Liver (tissue), 7 donors: ENCODE measurements at regions not wholly inside any gene's neighbourhood (a gene's known extent, or its start where the extent isn't known, plus 50 kb on each side); places are given as distances from the start of the nearest gene placed in this dataset.

Experiments used
- DNase-seq: peaks from one replicate; pipeline ENCODE4 v3.0.0-alpha.2; 2017; ENCODE audit warnings: low spot score
- H3K27ac ChIP-seq, 2 donors: one replicate each; pipeline ENCODE4 v1.7.0; 2013; ENCODE audit warnings: inconsistent platforms in 2 of 2, low read length in 2 of 2, control low read depth in 1 of 2, low read depth in 1 of 2, mild to moderate bottlenecking in 1 of 2
- H3K27me3 ChIP-seq, 4 donors: one replicate each; pipeline versions ENCODE4 v1.6.1 to v1.7.0; 2013; ENCODE audit warnings: low read length in 3 of 4, inconsistent platforms in 1 of 4, mild to moderate bottlenecking in 1 of 4, moderate library complexity in 1 of 4; ENCODE audit not compliant: control insufficient read depth in 4 of 4, insufficient read depth in 4 of 4
- H3K36me3 ChIP-seq, 4 donors: one replicate each; pipeline versions ENCODE4 v1.6.1 to v1.7.0; 2013; ENCODE audit warnings: low read length in 3 of 4, mild to moderate bottlenecking in 3 of 4, low read depth in 1 of 4, moderate library complexity in 1 of 4; ENCODE audit not compliant: control insufficient read depth in 4 of 4, insufficient read depth in 3 of 4
- H3K4me1 ChIP-seq, 4 donors: one replicate each; pipeline versions ENCODE4 v1.6.1 to v1.7.0; 2013; ENCODE audit warnings: low read length in 3 of 4, mild to moderate bottlenecking in 3 of 4, moderate library complexity in 1 of 4; ENCODE audit not compliant: control insufficient read depth in 4 of 4, insufficient read depth in 4 of 4
- H3K4me3 ChIP-seq, 3 donors: one replicate each; pipeline versions ENCODE4 v1.6.1 to v1.7.0; 2013; ENCODE audit warnings: low read length in 3 of 3, control low read depth in 1 of 3, low read depth in 1 of 3, mild to moderate bottlenecking in 1 of 3
- H3K9ac ChIP-seq, 2 donors: one replicate each; pipeline ENCODE4 v1.7.0; 2013; ENCODE audit warnings: low read length in 2 of 2, mild to moderate bottlenecking in 2 of 2, moderate library complexity in 2 of 2, control low read depth in 1 of 2, low read depth in 1 of 2
- H3K9me3 ChIP-seq, 4 donors: one replicate each; pipeline versions ENCODE4 v1.6.1 to v1.7.0; 2013; ENCODE audit warnings: low read length in 3 of 4; ENCODE audit not compliant: control insufficient read depth in 4 of 4
- EGR1 ChIP-seq, 2 donors: IDR thresholded peaks; 2 replicates each; pipeline ENCODE4 v1.6.1; 2016 to 2018; ENCODE audit warnings: antibody characterized with exemption in 2 of 2, low read depth in 2 of 2
- FOXA1 ChIP-seq: IDR thresholded peaks from 2 replicates; pipeline ENCODE4 v1.6.1; 2016; ENCODE audit warnings: antibody characterized with exemption
- FOXA2 ChIP-seq: IDR thresholded peaks from 2 replicates; pipeline ENCODE4 v1.6.1; 2016; ENCODE audit warnings: antibody characterized with exemption
- HNF4A ChIP-seq, 2 donors: conservative IDR thresholded peaks; 2 replicates each; pipeline ENCODE4 v1.6.1; 2016; ENCODE audit warnings: antibody characterized with exemption in 2 of 2, mild to moderate bottlenecking in 2 of 2
- HNF4G ChIP-seq: IDR thresholded peaks from 2 replicates; pipeline ENCODE4 v1.6.1; 2016; ENCODE audit warnings: antibody characterized with exemption
- JUND ChIP-seq, 2 donors: IDR thresholded peaks; 2 replicates each; pipeline ENCODE4 v1.6.1; 2016; ENCODE audit warnings: antibody characterized with exemption in 2 of 2
- NR2F2 ChIP-seq: IDR thresholded peaks from 2 replicates; pipeline ENCODE4 v1.6.1; 2016; ENCODE audit warnings: antibody characterized with exemption
- RAD21 ChIP-seq, 2 donors: IDR thresholded peaks; 2 replicates each; pipeline ENCODE4 v1.6.1; 2016; ENCODE audit warnings: antibody characterized with exemption in 2 of 2, mild to moderate bottlenecking in 2 of 2
- RXRA ChIP-seq, 2 donors: IDR thresholded peaks; 2 replicates each; pipeline ENCODE4 v1.6.1; 2017 to 2018; ENCODE audit warnings: antibody characterized with exemption in 2 of 2, mild to moderate bottlenecking in 1 of 2
- SP1 ChIP-seq: IDR thresholded peaks from 2 replicates; pipeline ENCODE4 v1.6.1; 2018; ENCODE audit warnings: antibody characterized with exemption, mild to moderate bottlenecking
- TAF1 ChIP-seq: conservative IDR thresholded peaks from 2 replicates; pipeline ENCODE4 v1.6.1; 2016; ENCODE audit warnings: antibody characterized with exemption, mild to moderate bottlenecking
- YY1 ChIP-seq: IDR thresholded peaks from 2 replicates; pipeline ENCODE4 v1.6.1; 2016; ENCODE audit warnings: antibody characterized with exemption, mild to moderate bottlenecking
- WGBS: extraction: QIAGEN DNeasy Blood & Tissue Kit; methylation state at CpG from one replicate; pipeline ENCODE4 v1.1.7; 2013; 5-methylcytosine and 5-hydroxymethylcytosine counted together
- TF ChIP-seq, protein P1 (sequence below): IDR thresholded peaks from 2 replicates; pipeline ENCODE4 v1.6.1; 2016; ENCODE audit warnings: antibody characterized with exemption, mild to moderate bottlenecking
- TF ChIP-seq, protein P2 (sequence below): IDR thresholded peaks from 2 replicates; pipeline ENCODE4 v1.6.1; 2016; ENCODE audit warnings: antibody characterized with exemption
- TF ChIP-seq, protein P3 (sequence below): IDR thresholded peaks from 2 replicates; pipeline ENCODE4 v1.6.1; 2016; ENCODE audit warnings: antibody characterized with exemption
- TF ChIP-seq, protein P4 (sequence below): IDR thresholded peaks from 2 replicates; pipeline ENCODE4 v1.6.1; 2016; ENCODE audit warnings: antibody characterized with exemption
- donor health status: healthy.
- donor health status: healthy.
- donor health status: healthy.
- donor health status: healthy.

DNA sequence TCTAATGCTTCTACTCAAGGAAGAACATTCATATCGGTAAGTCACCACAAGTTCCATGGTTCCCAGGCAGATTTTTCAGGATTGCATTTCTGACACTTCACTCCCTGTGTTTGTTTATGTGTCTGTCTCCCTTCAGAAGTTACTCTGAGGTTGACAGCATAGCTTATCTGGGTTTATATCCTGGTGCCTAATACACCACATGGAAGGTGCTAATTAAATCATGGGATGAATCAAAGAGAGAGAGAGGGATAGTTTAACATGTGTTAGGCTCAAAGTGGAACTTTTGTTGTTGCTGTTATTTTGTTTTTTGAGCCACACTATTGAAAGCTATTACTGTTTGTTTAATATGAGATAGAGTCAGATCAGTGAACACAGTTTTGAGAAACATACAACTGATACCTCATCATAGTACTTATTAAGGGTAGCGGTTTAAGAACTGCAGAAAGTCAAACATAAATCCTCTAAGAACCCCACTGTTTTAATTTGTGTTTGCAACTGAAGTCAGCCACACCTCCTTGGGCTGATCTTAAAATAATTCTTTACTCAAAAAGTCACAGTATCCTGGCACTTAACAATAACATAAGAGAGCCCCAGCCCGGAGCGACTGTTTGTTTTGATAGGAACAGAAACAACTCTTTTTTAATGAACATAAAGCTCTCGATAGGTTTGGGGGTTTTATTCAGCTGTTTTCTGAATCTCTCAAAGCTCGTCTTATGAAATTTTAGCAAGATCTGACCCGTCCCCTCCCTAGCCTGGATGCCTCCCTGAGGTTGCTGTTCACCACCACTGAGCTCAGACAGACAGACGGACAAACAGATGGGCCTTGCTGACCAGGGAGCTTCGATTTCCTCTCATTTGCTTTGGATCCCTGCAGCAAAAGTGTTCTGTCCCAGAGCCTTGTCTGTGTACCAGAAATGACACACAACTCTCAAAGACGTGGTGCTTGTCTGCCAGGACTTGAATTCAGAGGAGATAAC lies 98.3 kb upstream of the MYOCD start:
- H3K27me3 ChIP-seq = peaks cover 0 to 3% (median under 1%) of the 10 kb centered on the region in 4 donors
- H3K9me3 ChIP-seq = no peaks in the 10 kb centered on the region
- H3K27ac ChIP-seq = no peak overlapping the region
- no peaks in the 10 kb centered on the region for H3K36me3 ChIP-seq
- no peak overlapping the region for H3K9ac ChIP-seq
- no peak for TF ChIP-seq FOXA2
- TF ChIP-seq RAD21 (IDR thresholded peaks at IDR 0.05) = no peak
- TF ChIP-seq, protein P1, sequence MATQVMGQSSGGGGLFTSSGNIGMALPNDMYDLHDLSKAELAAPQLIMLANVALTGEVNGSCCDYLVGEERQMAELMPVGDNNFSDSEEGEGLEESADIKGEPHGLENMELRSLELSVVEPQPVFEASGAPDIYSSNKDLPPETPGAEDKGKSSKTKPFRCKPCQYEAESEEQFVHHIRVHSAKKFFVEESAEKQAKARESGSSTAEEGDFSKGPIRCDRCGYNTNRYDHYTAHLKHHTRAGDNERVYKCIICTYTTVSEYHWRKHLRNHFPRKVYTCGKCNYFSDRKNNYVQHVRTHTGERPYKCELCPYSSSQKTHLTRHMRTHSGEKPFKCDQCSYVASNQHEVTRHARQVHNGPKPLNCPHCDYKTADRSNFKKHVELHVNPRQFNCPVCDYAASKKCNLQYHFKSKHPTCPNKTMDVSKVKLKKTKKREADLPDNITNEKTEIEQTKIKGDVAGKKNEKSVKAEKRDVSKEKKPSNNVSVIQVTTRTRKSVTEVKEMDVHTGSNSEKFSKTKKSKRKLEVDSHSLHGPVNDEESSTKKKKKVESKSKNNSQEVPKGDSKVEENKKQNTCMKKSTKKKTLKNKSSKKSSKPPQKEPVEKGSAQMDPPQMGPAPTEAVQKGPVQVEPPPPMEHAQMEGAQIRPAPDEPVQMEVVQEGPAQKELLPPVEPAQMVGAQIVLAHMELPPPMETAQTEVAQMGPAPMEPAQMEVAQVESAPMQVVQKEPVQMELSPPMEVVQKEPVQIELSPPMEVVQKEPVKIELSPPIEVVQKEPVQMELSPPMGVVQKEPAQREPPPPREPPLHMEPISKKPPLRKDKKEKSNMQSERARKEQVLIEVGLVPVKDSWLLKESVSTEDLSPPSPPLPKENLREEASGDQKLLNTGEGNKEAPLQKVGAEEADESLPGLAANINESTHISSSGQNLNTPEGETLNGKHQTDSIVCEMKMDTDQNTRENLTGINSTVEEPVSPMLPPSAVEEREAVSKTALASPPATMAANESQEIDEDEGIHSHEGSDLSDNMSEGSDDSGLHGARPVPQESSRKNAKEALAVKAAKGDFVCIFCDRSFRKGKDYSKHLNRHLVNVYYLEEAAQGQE = no peak
- TF ChIP-seq, protein P2, sequence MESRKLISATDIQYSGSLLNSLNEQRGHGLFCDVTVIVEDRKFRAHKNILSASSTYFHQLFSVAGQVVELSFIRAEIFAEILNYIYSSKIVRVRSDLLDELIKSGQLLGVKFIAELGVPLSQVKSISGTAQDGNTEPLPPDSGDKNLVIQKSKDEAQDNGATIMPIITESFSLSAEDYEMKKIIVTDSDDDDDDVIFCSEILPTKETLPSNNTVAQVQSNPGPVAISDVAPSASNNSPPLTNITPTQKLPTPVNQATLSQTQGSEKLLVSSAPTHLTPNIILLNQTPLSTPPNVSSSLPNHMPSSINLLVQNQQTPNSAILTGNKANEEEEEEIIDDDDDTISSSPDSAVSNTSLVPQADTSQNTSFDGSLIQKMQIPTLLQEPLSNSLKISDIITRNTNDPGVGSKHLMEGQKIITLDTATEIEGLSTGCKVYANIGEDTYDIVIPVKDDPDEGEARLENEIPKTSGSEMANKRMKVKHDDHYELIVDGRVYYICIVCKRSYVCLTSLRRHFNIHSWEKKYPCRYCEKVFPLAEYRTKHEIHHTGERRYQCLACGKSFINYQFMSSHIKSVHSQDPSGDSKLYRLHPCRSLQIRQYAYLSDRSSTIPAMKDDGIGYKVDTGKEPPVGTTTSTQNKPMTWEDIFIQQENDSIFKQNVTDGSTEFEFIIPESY = no peak
- no peak for TF ChIP-seq HNF4G
- TF ChIP-seq YY1 = no peak
- TF ChIP-seq FOXA1 = no peak
- no peak for TF ChIP-seq HNF4A (conservative IDR thresholded peaks at IDR 0.05)
- no peak for TF ChIP-seq EGR1 (IDR thresholded peaks at IDR 0.05; ENCODE audit: low read depth in 2 of 2)
- TF ChIP-seq RXRA (IDR thresholded peaks at IDR 0.05) = no peak
- TF ChIP-seq, protein P3, sequence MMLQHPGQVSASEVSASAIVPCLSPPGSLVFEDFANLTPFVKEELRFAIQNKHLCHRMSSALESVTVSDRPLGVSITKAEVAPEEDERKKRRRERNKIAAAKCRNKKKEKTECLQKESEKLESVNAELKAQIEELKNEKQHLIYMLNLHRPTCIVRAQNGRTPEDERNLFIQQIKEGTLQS = no peak
- TF ChIP-seq SP1 = no peak
- TF ChIP-seq NR2F2 = no peak
- no peak for TF ChIP-seq JUND (IDR thresholded peaks at IDR 0.05)
- TF ChIP-seq, protein P4, sequence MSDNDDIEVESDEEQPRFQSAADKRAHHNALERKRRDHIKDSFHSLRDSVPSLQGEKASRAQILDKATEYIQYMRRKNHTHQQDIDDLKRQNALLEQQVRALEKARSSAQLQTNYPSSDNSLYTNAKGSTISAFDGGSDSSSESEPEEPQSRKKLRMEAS = no peak
- TF ChIP-seq TAF1 = no peak
- no peak for DNase-seq
- H3K4me3 ChIP-seq = no peak overlapping the region
- 48% methylated on average over 10 of the region's 10 CpGs for WGBS
- H3K4me1 ChIP-seq = no peaks in the 10 kb centered on the region
